ENCODE measurements at regions not wholly inside any gene's neighbourhood (a gene's known extent, or its start where the extent isn't known, plus 50 kb on each side); places are given as distances from the start of the nearest gene placed in this dataset.
"Not testable (repeated sequence)": the region's sequence is repeated elsewhere in the genome, so short reads cannot be mapped to it uniquely, and the experiment has no call there.

DNA sequence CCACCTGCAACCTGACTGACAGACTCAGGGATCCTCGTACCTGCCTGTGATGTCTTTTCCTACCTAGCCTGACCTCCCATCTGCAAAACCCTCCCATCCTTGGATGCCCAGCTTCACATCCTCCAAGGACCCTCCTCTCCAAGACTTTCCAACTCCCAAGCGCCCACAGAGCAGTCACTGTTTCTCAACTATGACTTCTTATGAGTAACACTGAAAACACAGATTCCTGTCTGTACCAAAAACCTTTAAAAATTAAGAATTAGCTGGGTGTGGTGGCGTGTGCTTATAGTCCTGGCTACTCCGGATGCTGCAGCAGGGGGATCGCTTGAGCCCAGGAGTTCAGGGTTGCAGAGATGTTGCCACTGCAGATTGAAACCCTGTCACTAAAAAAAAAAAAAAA, 181.9 kb downstream of the PSMG1 start:
- POLR2A ChIA-PET = no interaction called here
- CTCF ChIA-PET = no interaction called here
- H3K36me3 ChIP-seq (ENCODE audit: control insufficient read depth, insufficient read depth, low read length) = no peaks in the 10 kb centered on the region

DNA sequence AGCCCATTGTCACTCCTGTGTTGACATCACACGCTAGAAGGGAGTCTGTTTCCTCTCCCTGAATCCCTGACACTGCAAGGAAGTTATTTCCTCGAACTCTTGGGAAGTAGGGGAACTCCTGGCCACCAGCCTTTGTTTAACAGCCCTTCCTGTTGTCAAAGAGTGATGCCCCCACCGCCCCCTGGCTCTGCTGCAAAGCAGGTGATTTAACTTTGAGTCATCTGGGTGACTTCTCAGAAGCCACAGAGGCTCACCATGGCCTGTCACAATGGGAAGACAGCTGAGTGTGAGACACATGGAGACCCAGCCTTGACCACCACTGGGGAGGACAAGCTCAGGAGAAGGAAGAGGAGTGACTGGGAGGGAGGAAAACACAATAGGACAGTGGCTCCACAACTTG, 182.8 kb downstream of the PSMG1 start:
- CTCF ChIA-PET = no interaction called here

More for the DNA sequence above, 181.9 kb downstream of the PSMG1 start:
- Histone ChIP-seq H3K27me3 (ENCODE audit: control insufficient read depth, insufficient read depth, low read length) (no peaks in the 10 kb centered on the region), H3K4me3 (ENCODE audit: low read depth, low read length) (no peak overlapping the region)
- no peak for DNase-seq (ENCODE audit: low read depth)
- TF ChIP-seq, protein P1, sequence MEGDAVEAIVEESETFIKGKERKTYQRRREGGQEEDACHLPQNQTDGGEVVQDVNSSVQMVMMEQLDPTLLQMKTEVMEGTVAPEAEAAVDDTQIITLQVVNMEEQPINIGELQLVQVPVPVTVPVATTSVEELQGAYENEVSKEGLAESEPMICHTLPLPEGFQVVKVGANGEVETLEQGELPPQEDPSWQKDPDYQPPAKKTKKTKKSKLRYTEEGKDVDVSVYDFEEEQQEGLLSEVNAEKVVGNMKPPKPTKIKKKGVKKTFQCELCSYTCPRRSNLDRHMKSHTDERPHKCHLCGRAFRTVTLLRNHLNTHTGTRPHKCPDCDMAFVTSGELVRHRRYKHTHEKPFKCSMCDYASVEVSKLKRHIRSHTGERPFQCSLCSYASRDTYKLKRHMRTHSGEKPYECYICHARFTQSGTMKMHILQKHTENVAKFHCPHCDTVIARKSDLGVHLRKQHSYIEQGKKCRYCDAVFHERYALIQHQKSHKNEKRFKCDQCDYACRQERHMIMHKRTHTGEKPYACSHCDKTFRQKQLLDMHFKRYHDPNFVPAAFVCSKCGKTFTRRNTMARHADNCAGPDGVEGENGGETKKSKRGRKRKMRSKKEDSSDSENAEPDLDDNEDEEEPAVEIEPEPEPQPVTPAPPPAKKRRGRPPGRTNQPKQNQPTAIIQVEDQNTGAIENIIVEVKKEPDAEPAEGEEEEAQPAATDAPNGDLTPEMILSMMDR (IDR thresholded peaks at IDR 0.05; ENCODE audit: insufficient read depth, low read depth, low read length) = no peak

DNA sequence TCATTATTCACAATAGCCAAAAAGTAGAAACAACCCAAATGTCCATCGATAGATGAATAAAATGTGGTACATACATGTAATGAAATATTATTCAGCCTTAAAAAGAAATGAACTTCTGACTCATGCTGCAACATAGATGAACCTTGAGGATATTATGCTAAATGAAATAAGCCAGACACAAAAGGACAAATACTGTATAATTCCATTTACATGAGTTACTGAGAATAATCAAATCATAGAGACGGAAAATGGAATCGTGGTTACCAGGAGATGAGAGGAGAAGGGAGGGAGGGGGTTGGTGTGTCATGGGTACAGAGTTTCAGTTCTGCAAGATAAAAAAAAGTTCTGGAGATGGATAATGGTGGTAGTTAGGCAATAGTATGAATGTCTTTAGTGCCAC, 184.1 kb downstream of the PSMG1 start:
- TF ChIP-seq, protein P1 (IDR thresholded peaks at IDR 0.05; ENCODE audit: insufficient read depth, low read depth, low read length) = no peak
- Histone ChIP-seq H3K27me3 (ENCODE audit: control insufficient read depth, insufficient read depth, low read length) (no peaks in the 10 kb centered on the region), H3K36me3 (ENCODE audit: control insufficient read depth, insufficient read depth, low read length) (no peaks in the 10 kb centered on the region), H3K4me3 (ENCODE audit: low read depth, low read length) (no peak overlapping the region)
- ChIA-PET POLR2A (no interaction called here), CTCF (no interaction called here)
- no peak for DNase-seq (ENCODE audit: low read depth)

More for the DNA sequence above, 182.8 kb downstream of the PSMG1 start:
- no peak for DNase-seq (ENCODE audit: low read depth)
- H3K27me3 ChIP-seq (ENCODE audit: control insufficient read depth, insufficient read depth, low read length) = no peaks in the 10 kb centered on the region
- no peaks in the 10 kb centered on the region for H3K36me3 ChIP-seq (ENCODE audit: control insufficient read depth, insufficient read depth, low read length)
- TF ChIP-seq, protein P1 (IDR thresholded peaks at IDR 0.05; ENCODE audit: insufficient read depth, low read depth, low read length) = no peak
- no peak overlapping the region for H3K4me3 ChIP-seq (ENCODE audit: low read depth, low read length)
- POLR2A ChIA-PET = no interaction called here

DNA sequence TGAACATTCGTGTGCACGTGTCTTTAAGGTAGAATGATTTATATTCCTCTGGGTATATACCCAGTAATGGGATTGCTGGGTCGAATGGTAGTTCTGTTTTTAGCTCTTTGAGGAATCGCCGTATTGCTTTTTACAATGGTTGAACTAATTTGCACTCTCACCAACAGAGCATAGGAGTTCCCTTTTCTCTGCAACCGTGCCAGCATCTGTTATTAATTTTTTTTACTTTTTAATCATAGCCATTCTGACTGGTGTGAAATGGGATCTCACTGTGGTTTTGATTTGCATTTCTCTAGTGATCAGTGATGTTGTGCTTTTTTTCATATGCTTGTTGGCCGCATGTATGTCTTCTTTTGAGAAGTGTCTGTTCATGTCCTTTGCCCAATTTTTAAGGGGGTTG, 185.0 kb downstream of the PSMG1 start:
- H3K4me3 ChIP-seq (ENCODE audit: low read depth, low read length); DNase-seq (ENCODE audit: low read depth); H3K36me3 ChIP-seq (ENCODE audit: control insufficient read depth, insufficient read depth, low read length); H3K27me3 ChIP-seq (ENCODE audit: control insufficient read depth, insufficient read depth, low read length); POLR2A ChIA-PET; CTCF ChIA-PET: not testable (repeated sequence)

DNA sequence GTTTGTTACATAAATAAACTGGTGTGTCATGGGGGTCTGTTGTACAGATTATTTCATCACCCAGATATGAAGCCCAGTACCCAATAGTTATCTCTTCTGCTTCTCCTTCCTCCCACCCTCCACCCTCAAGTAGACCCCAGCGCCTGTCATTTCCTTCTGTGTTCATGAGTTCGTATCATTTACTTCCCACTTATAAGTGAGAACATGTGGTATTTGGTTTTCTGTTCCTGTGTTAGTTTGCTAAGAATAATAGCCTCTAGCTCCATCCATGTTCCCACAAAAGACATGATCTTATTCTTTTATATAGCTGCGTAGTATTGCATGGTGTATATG, 185.4 kb downstream of the PSMG1 start:
- H3K4me3 ChIP-seq (ENCODE audit: low read depth, low read length); H3K27me3 ChIP-seq (ENCODE audit: control insufficient read depth, insufficient read depth, low read length); H3K36me3 ChIP-seq (ENCODE audit: control insufficient read depth, insufficient read depth, low read length); DNase-seq (ENCODE audit: low read depth); CTCF ChIA-PET; POLR2A ChIA-PET: not testable (repeated sequence)

DNA sequence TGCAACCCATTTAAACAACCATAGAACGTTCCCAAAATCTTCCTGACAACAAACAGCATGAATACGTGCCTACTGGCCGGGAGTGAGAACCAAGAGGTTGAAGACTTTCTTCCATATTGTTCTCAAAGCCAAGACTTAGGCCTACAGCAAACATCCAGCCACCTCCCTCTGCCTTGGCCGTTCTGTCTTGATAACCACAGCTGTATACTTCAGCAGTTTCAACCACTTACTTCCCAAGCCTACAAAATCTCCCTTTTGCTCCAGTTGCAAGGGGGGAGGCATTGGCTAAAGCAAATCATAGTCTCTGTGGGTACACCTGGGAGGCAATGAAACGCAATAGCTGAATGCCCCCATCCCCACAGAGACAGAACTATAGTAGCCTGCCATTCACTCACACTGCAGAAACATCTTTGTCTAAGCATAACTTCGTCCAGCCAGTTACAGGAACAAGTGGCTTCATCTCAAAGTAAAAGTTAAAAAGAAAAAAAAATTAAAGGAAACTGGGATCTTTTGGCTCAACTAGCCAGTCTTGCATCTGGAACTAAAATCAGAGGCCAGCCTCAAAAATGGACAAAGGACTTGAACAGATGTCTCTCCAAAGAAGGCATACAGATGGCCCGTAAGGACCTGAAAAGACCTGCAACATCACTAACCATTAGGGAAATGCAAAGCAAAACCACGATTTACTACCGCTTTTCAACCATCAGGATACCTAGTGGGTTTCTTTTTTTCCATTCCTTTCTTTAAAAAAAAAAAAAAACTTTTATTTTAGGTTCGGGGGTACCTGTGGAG, 186.0 kb downstream of the PSMG1 start:
- ChIA-PET CTCF (no interaction called here), POLR2A (no interaction called here)
- TF ChIP-seq, protein P1 (IDR thresholded peaks at IDR 0.05; ENCODE audit: insufficient read depth, low read depth, low read length) = no peak
- Histone ChIP-seq H3K36me3 (ENCODE audit: control insufficient read depth, insufficient read depth, low read length) (no peaks in the 10 kb centered on the region), H3K27me3 (ENCODE audit: control insufficient read depth, insufficient read depth, low read length) (no peaks in the 10 kb centered on the region), H3K4me3 (ENCODE audit: low read depth, low read length) (no peak overlapping the region)
- no peak for DNase-seq (ENCODE audit: low read depth)
